Natural killer cell (primary cell): ENCODE measurements at regions not wholly inside any gene's neighbourhood (a gene's known extent, or its start where the extent isn't known, plus 50 kb on each side); places are given as distances from the start of the nearest gene placed in this dataset.

Source experiments
- ATAC-seq, 3 donors: fragments of 150-1000 bp in 2 of 3; fragments of 200-7000 bp in 1 of 3; cut with Tn5 transposase; 1 replicate in 1 of 3; 2 replicates in 2 of 3; pipeline ENCODE4 v1.10.0; 2021; ENCODE audit warnings: mild to moderate bottlenecking in 2 of 3, moderate library complexity in 2 of 3
- DNase-seq, 2 donors: peaks; one replicate each; pipeline versions ENCODE4 v3.0.0 to v3.0.0-alpha.2; 2013 to 2021; ENCODE audit warnings: mixed read lengths in 1 of 2
- H3K27ac ChIP-seq: one replicate; pipeline ENCODE4 v1.5.1; 2013; ENCODE audit warnings: mild to moderate bottlenecking, low read length
- H3K27me3 ChIP-seq: one replicate; pipeline ENCODE4 v1.6.1; 2013; ENCODE audit warnings: low read length; ENCODE audit not compliant: control insufficient read depth, insufficient read depth
- H3K36me3 ChIP-seq: one replicate; pipeline ENCODE4 v1.6.1; 2013; ENCODE audit warnings: low read length; ENCODE audit not compliant: control insufficient read depth, insufficient read depth
- H3K4me1 ChIP-seq: one replicate; pipeline ENCODE4 v1.6.1; 2013; ENCODE audit warnings: low read length; ENCODE audit not compliant: control insufficient read depth, insufficient read depth
- H3K4me3 ChIP-seq: one replicate; pipeline ENCODE4 v1.5.1; 2013; ENCODE audit warnings: low read length
- H3K9me3 ChIP-seq: one replicate; pipeline ENCODE4 v1.6.1; 2013; ENCODE audit warnings: low read length; ENCODE audit not compliant: control insufficient read depth, insufficient read depth
- H3K27ac Mint-ChIP-seq, 2 donors: one replicate each; pipeline ENCODE4 v1.8.0; 2022; ENCODE audit warnings: mild to moderate bottlenecking in 2 of 2, mixed read lengths in 2 of 2, moderate library complexity in 1 of 2
- H3K27me3 Mint-ChIP-seq, 2 donors: one replicate each; pipeline ENCODE4 v1.8.0; 2022; ENCODE audit warnings: low read depth in 2 of 2, mixed read lengths in 2 of 2
- H3K36me3 Mint-ChIP-seq: one replicate; pipeline ENCODE4 v1.8.0; 2022; ENCODE audit warnings: mixed read lengths
- H3K4me1 Mint-ChIP-seq, 2 donors: one replicate each; pipeline ENCODE4 v1.8.0; 2022; ENCODE audit warnings: mixed read lengths in 2 of 2
- H3K4me3 Mint-ChIP-seq: one replicate; pipeline ENCODE4 v1.8.0; 2022; ENCODE audit warnings: mild to moderate bottlenecking, moderate library complexity, mixed read lengths
- H3K9me3 Mint-ChIP-seq, 2 donors: one replicate each; pipeline ENCODE4 v1.8.0; 2022; ENCODE audit warnings: mixed read lengths in 2 of 2
- CTCF ChIP-seq: fragments of 200-600 bp; IDR thresholded peaks from one replicate; pipeline ENCODE4 v1.8.0; 2022; ENCODE audit warnings: antibody characterized with exemption
- WGBS: methylation state at CpG from one replicate; pipeline ENCODE4 v1.1.7; 2013; ENCODE audit warnings: missing lambda C conversion rate; ENCODE audit not compliant: insufficient coverage; 5-methylcytosine and 5-hydroxymethylcytosine counted together
- intact Hi-C: fragments of 100-400 bp; cut with micrococcal nuclease; formaldehyde crosslinking; loops from one replicate; pipeline ENCODE4 v1.14.2; 2022

GRCh38 chr1:81337226-81337625 lies 463.5 kb upstream of the ADGRL2 start:
- no peak for ATAC-seq
- Histone ChIP-seq H3K27ac (no peak overlapping the region), H3K27me3 (no peaks in the 10 kb centered on the region), H3K36me3 (no peaks in the 10 kb centered on the region), H3K4me1 (no peaks in the 10 kb centered on the region), H3K9me3 (peaks cover 4% of the 10 kb centered on the region), H3K4me3 (no peak overlapping the region)
- no peak overlapping the region for H3K4me3 Mint-ChIP-seq
- no peaks in the 10 kb centered on the region for H3K27me3 Mint-ChIP-seq
- peaks cover 4 to 9% of the 10 kb centered on the region in 2 donors for H3K9me3 Mint-ChIP-seq
- no peak for DNase-seq
- intact Hi-C loops: no loop called here
- H3K27ac Mint-ChIP-seq: no peak overlapping the region
- 93% methylated on average over 10 of the region's 10 CpGs for WGBS
- no peak for TF ChIP-seq CTCF
- H3K4me1 Mint-ChIP-seq: no peaks in the 10 kb centered on the region
- H3K36me3 Mint-ChIP-seq: no peaks in the 10 kb centered on the region

- H3K36me3 Mint-ChIP-seq: no peaks in the 10 kb centered on the region
- no peaks in the 10 kb centered on the region for H3K4me1 Mint-ChIP-seq
- ATAC-seq (no peak), DNase-seq (no peak)
- Histone ChIP-seq H3K27ac (no peak overlapping the region), H3K4me1 (no peaks in the 10 kb centered on the region), H3K36me3 (no peaks in the 10 kb centered on the region), H3K27me3 (no peaks in the 10 kb centered on the region), H3K4me3 (no peak overlapping the region), H3K9me3 (peaks cover 4% of the 10 kb centered on the region)
- WGBS: 91% methylated on average over 2 of the region's 2 CpGs
- TF ChIP-seq CTCF: no peak
- H3K27me3 Mint-ChIP-seq: no peaks in the 10 kb centered on the region
- intact Hi-C loops: no loop called here
- peaks cover 4 to 9% of the 10 kb centered on the region in 2 donors for H3K9me3 Mint-ChIP-seq
- H3K27ac Mint-ChIP-seq: no peak overlapping the region
- no peak overlapping the region for H3K4me3 Mint-ChIP-seq
Observed at GRCh38 chr1:81335876-81336275, 464.9 kb upstream of the ADGRL2 start.

- TF ChIP-seq CTCF: no peak
- no peaks in the 10 kb centered on the region for H3K4me1 ChIP-seq
- Mint-ChIP-seq H3K4me1 (no peaks in the 10 kb centered on the region), H3K4me3 (no peak overlapping the region), H3K27ac (no peak overlapping the region), H3K36me3 (no peaks in the 10 kb centered on the region), H3K9me3 (peaks cover 2 to 3% of the 10 kb centered on the region in 2 donors), H3K27me3 (no peaks in the 10 kb centered on the region)
- no peaks in the 10 kb centered on the region for H3K9me3 ChIP-seq
- WGBS: 80% methylated on average over 1 of the region's 2 CpGs
- no peak overlapping the region for H3K27ac ChIP-seq
- DNase-seq: no peak
- ATAC-seq: no peak
- H3K4me3 ChIP-seq: no peak overlapping the region
- intact Hi-C loops: no loop called here
- H3K36me3 ChIP-seq: no peaks in the 10 kb centered on the region
- no peaks in the 10 kb centered on the region for H3K27me3 ChIP-seq
Observed at GRCh38 chr1:81330521-81330920, 470.2 kb upstream of the ADGRL2 start.

- Histone ChIP-seq H3K36me3 (no peaks in the 10 kb centered on the region), H3K4me3 (no peak overlapping the region), H3K4me1 (no peaks in the 10 kb centered on the region), H3K27me3 (no peaks in the 10 kb centered on the region), H3K9me3 (no peaks in the 10 kb centered on the region), H3K27ac (no peak overlapping the region)
- intact Hi-C loops: no loop called here
- DNase-seq (no peak), ATAC-seq (no peak)
- Mint-ChIP-seq H3K4me3 (no peak overlapping the region), H3K9me3 (peaks cover 2 to 3% of the 10 kb centered on the region in 2 donors), H3K36me3 (no peaks in the 10 kb centered on the region), H3K27me3 (no peaks in the 10 kb centered on the region), H3K27ac (no peak overlapping the region), H3K4me1 (no peaks in the 10 kb centered on the region)
- TF ChIP-seq CTCF: no peak
Observed at GRCh38 chr1:81330111-81330510, 470.6 kb upstream of the ADGRL2 start.
